HCT116 (cell line): ENCODE measurements at regions not wholly inside any gene's neighbourhood (a gene's known extent, or its start where the extent isn't known, plus 50 kb on each side); places are given as distances from the start of the nearest gene placed in this dataset.
"Not testable (repeated sequence)": the region's sequence is repeated elsewhere in the genome, so short reads cannot be mapped to it uniquely, and the experiment has no call there.

Source experiments
- CTCF ChIP-seq, 3 experiments: fragments of 200-600 bp in 1 of 3; sonication (generic) in 1 of 3; IDR thresholded peaks in 2 of 3; conservative IDR thresholded peaks in 1 of 3; 2 replicates each; pipeline ENCODE4 v1.5.1; 2012 to 2017; ENCODE audit warnings: low read depth in 2 of 3, low read length in 2 of 3, antibody characterized with exemption in 1 of 3, borderline replicate concordance in 1 of 3, control low read depth in 1 of 3, mild to moderate bottlenecking in 1 of 3, mixed read lengths in 1 of 3, mixed run types in 1 of 3, moderate library complexity in 1 of 3; ENCODE audit not compliant: insufficient read depth in 1 of 3
- EGR1 ChIP-seq: IDR thresholded peaks from 2 replicates; pipeline ENCODE4 v1.6.1; 2012; ENCODE audit warnings: low read depth
- ELF1 ChIP-seq: IDR thresholded peaks from 2 replicates; pipeline ENCODE4 v1.6.1; 2012; ENCODE audit warnings: low read depth, borderline replicate concordance
- EZH2 ChIP-seq: fragments of 200-600 bp; sonication (generic); IDR thresholded peaks from 2 replicates; pipeline ENCODE4 v1.6.1; 2017; ENCODE audit warnings: antibody characterized with exemption, mixed run types
- POLR2A ChIP-seq: IDR thresholded peaks from 2 replicates; pipeline ENCODE4 v1.7.0; 2011; ENCODE audit warnings: borderline replicate concordance; ENCODE audit not compliant: insufficient read depth, insufficient read length; ENCODE audit errors: extremely low read depth
- POLR2AphosphoS5 ChIP-seq: IDR thresholded peaks from 2 replicates; pipeline ENCODE4 v1.6.1; 2011; ENCODE audit warnings: mild to moderate bottlenecking, low read depth, low read length, moderate library complexity
- SIN3A ChIP-seq: IDR thresholded peaks from 2 replicates; pipeline ENCODE4 v1.6.1; 2012; ENCODE audit warnings: low read depth
- YY1 ChIP-seq: IDR thresholded peaks from 2 replicates; pipeline ENCODE4 v1.6.1; 2011; ENCODE audit warnings: low read length, low read depth, moderate library complexity, mild to moderate bottlenecking; ENCODE audit not compliant: insufficient replicate concordance; ENCODE audit errors: extremely low read depth
- ZBTB33 ChIP-seq: IDR thresholded peaks from 2 replicates; pipeline ENCODE4 v1.6.1; 2011; ENCODE audit warnings: mild to moderate bottlenecking, low read length, moderate library complexity; ENCODE audit not compliant: insufficient replicate concordance; ENCODE audit errors: extremely low read depth
- ZFX ChIP-seq: fragments of 450-650 bp; IDR thresholded peaks from 2 replicates; pipeline ENCODE4 v1.6.1; 2017

- TF ChIP-seq ZFX; SIN3A; POLR2AphosphoS5; CTCF (IDR thresholded peaks at IDR 0.05 in 2 of 3, conservative IDR thresholded peaks at IDR 0.05 in 1 of 3; ENCODE audit: borderline replicate concordance in 1 of 3, insufficient read depth in 1 of 3, low read depth in 2 of 3, low read length in 2 of 3); ZBTB33; YY1; ELF1; EZH2; EGR1; POLR2A: not testable (repeated sequence)
Observed at GRCh38 chr7:75261660-75262059, 133.8 kb upstream of the TRIM73 start.
